Suprapubic skin (tissue), 3 donors: ENCODE measurements at regions not wholly inside any gene's neighbourhood (a gene's known extent, or its start where the extent isn't known, plus 50 kb on each side); places are given as distances from the start of the nearest gene placed in this dataset.

Source experiments
- EP300 ChIP-seq: sonication (generic); formaldehyde crosslinking; IDR thresholded peaks from one replicate; pipeline ENCODE4 v1.6.1; 2017; ENCODE audit warnings: antibody characterized with exemption
- TF ChIP-seq, protein P1 (sequence below), 2 donors: fragments of 200-600 bp in 1 of 2; fragments of 450-650 bp in 1 of 2; sonication (generic) in 1 of 2; IDR thresholded peaks; one replicate each; pipeline ENCODE4 v1.5.1; 2016 to 2019; ENCODE audit warnings: antibody characterized with exemption in 2 of 2, mild to moderate bottlenecking in 1 of 2, moderate library complexity in 1 of 2

DNA sequence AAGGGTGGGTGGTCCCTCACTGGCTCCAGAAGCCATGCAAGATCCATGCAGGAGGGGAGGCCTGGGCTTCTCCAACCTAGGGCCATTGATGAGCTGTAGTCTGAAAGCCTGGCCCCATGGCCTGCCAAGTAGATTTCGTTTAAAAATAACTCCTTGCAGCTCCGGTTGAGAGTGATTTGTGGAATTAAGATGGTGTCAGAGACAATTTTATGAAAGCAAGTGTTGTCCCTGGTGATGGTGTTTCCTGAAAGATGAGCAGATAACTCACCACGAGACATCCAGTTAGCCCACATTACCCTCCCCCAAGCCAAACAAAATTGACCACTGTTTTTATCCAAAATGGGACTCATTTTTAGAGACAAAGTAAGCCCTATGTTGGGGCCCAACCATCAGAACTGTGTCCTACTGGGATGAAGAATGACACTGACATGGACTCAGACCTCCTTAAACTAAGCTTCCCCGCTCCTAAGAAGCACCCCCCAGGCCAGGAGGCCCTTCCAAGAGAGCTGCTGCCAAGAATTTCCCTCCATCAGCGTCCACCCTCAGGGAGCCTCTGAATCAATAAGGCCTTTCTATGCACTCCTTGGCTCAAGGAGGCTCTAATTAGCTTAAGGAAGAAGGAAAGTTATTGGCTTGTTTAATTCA, 174.2 kb upstream of the NCAM1 start:
- TF ChIP-seq, protein P1, sequence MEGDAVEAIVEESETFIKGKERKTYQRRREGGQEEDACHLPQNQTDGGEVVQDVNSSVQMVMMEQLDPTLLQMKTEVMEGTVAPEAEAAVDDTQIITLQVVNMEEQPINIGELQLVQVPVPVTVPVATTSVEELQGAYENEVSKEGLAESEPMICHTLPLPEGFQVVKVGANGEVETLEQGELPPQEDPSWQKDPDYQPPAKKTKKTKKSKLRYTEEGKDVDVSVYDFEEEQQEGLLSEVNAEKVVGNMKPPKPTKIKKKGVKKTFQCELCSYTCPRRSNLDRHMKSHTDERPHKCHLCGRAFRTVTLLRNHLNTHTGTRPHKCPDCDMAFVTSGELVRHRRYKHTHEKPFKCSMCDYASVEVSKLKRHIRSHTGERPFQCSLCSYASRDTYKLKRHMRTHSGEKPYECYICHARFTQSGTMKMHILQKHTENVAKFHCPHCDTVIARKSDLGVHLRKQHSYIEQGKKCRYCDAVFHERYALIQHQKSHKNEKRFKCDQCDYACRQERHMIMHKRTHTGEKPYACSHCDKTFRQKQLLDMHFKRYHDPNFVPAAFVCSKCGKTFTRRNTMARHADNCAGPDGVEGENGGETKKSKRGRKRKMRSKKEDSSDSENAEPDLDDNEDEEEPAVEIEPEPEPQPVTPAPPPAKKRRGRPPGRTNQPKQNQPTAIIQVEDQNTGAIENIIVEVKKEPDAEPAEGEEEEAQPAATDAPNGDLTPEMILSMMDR (IDR thresholded peaks at IDR 0.05) = no peak
- TF ChIP-seq EP300 = no peak
